Brain microvascular endothelial cell (primary cell): ENCODE measurements at regions not wholly inside any gene's neighbourhood (a gene's known extent, or its start where the extent isn't known, plus 50 kb on each side); places are given as distances from the start of the nearest gene placed in this dataset.
A peak's percentile ranks its signal among the peaks of the same experiment; 100 is the strongest.
"Not testable (repeated sequence)": the region's sequence is repeated elsewhere in the genome, so short reads cannot be mapped to it uniquely, and the experiment has no call there.

Experiments
- DNase-seq: peaks from one replicate; pipeline ENCODE4 v3.0.0-alpha.2; 2020
- H3K27ac ChIP-seq: fragments of 250-450 bp; sonication (Bioruptor Pico); 2 replicates; pipeline ENCODE4 v1.5.1; 2020; ENCODE audit warnings: mild to moderate bottlenecking, moderate library complexity
- H3K27me3 ChIP-seq: fragments of 250-450 bp; sonication (Bioruptor Pico); replicated peaks from 2 replicates; pipeline ENCODE4 v1.5.1; 2020; ENCODE audit warnings: mild to moderate bottlenecking
- H3K36me3 ChIP-seq: fragments of 250-450 bp; sonication (Bioruptor Pico); replicated peaks from 2 replicates; pipeline ENCODE4 v1.5.1; 2020; ENCODE audit warnings: mild to moderate bottlenecking
- H3K4me3 ChIP-seq: 2 replicates; pipeline ENCODE4 v1.5.1; 2011; ENCODE audit warnings: low read depth, mild to moderate bottlenecking, control low read depth, low read length, moderate library complexity
- in situ Hi-C: cut with HindIII; loops from 2 replicates; pipeline ENCODE4 v1.10.0; 2017; ENCODE audit warnings: low sequenced_read_pairs, low pct_ligation_motif_present

DNA sequence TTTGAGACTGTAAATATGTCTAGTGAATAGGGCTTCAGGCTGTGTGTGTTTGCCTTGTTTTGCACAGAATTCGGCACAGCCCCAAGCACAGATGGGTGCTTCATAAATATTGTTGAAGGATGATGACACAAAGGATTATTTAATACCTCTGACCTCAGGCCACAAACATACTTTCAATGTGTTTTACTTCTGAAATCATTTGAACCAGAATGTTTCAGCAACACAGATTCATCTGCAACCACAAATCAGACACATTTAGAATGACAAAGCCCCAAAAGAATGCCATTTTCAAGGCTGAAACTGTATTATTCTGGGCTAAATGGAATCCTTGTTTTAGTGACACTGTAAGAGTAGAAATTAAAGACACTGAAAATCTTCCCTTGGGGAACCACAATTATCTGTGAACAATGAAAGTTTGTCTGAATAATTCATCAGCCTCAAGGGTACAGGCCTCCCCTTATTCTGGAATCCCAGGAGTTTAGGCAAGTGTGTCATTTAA, 93.7 kb downstream of the FOXD4L6 start:
- peak overlapping the region; percentile 95 for H3K27ac ChIP-seq
- in situ Hi-C loops, H3K27me3 ChIP-seq, H3K4me3 ChIP-seq, H3K36me3 ChIP-seq: not testable (repeated sequence)
- DNase-seq: peak; percentile 81

DNA sequence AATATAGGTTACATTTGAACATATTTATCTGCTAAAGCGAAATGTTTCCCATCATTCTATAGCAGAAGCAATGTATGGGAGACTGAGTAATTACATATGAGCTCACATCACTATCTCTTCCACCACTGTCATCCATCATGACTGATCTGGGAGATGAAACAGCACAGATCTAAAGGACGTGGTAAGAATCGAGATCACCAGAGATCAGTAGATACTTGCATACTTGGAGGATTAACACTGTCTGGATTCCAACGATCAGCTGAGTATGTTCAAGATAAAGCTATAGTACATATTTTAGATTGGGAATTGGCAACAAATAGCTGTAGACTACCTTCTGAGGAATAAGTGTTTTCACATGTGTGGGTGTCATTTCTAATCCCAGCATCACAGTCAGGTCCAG, 94.6 kb downstream of the FOXD4L6 start:
- H3K27me3 ChIP-seq, H3K36me3 ChIP-seq, in situ Hi-C loops, H3K4me3 ChIP-seq: not testable (repeated sequence)
- peak; percentile 83 for DNase-seq
- peak overlapping the region; percentile 83 for H3K27ac ChIP-seq

DNA sequence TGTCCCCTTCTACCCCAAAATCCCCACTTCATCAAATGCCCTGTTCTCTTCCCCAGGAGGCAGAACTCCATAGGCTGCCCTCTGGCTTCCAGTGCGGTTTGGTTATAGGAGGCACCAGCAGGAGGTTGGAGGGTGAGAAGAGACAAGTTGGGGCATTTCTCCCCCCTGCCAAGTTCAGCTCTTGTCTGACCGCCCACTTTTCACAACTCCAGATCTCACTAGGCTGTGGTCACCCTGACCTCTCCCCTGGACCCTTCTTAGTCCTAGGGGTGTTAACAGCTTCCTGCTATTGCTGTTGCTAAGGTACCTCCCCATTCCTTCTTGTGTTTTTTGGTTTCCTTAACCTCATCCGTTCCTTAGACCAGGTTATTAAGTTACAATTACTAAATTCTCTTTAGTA, 95.1 kb downstream of the FOXD4L6 start:
- H3K36me3 ChIP-seq, DNase-seq, H3K4me3 ChIP-seq, in situ Hi-C loops, H3K27me3 ChIP-seq: not testable (repeated sequence)
- H3K27ac ChIP-seq: peak overlapping the region; percentile 83

DNA sequence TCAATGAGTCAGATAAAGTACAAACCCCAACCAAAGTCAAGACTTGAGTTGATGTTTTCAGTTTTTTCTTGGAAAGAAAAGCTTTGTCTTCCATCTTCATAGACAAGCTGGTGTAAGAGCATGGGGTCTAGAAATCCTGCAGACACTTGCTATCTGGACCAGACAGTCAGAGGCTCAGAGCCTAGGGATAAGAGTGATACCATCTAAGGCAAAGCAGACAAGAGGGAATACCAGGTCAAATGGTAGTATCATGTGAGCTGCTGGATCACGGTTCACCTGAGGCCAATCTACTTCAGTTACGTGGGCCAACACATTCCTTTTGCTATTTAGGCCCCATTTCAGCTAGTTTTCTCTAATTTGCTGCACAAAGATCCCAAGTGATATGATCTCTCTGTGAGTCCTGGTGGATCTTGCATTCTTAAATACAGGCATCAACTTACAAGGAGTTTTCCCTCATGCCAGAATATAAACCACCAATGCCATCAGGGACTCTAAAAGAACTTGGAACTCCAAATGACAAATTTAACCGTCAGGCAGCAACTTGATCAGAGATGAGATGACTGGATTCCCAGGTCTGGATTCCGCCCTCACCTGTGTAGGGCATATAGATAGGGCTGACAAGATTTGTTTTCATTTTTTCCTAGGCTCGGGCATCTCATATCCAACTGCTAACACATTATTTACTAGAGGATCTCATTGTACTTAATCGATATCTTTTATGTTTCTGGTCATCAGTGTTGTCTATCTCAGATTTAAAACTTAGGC, 101.4 kb downstream of the FOXD4L6 start:
- H3K27me3 ChIP-seq, in situ Hi-C loops, H3K27ac ChIP-seq, H3K4me3 ChIP-seq, H3K36me3 ChIP-seq, DNase-seq: not testable (repeated sequence)

DNA sequence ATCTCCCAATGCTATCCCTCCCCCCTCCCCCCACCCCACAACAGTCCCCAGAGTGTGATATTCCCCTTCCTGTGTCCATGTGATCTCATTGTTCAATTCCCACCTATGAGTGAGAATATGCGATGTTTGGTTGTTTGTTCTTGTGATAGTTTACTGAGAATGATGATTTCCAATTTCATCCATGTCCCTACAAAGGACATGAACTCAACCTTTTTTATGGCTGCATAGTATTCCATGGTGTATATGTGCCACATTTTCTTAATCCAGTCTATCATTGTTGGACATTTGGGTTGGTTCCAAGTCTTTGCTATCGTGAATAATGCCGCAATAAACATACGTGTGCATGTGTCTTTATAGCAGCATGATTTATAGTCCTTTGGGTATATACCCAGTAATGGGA, 106.1 kb downstream of the FOXD4L6 start:
- H3K27ac ChIP-seq, in situ Hi-C loops, H3K36me3 ChIP-seq, H3K27me3 ChIP-seq, DNase-seq, H3K4me3 ChIP-seq: not testable (repeated sequence)

DNA sequence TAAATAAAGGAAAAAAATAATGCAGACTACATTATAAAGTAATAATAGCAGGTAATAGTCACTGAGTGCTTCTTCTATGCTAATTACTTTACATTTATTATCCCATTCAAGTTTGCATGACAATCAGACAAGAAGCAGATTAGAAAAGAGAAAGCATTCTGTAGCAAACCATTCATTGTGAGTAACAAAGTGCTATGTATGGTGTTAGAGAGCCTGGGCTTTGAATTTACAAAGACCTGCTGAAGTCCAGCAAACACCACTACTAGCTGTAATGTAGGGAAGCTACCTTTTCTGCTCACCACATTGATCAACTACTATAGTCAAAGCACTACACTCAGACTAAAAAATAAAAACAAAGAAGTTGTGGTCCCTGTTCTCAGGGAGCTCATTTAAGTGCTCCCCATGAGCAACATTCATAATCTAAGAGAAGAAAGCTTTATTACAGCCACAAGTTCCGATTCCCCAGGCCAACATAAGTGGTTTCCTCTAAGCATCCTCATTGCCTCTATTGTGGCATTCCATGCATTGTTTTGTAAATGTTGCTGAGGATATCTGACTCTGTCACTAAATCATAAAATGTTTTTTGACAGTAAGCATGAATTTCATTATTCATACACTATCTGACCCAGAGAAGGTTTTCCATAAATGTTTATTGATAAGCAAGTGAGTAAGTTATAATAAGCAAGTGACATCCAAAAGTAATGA, 108.5 kb downstream of the FOXD4L6 start:
- DNase-seq, H3K36me3 ChIP-seq, in situ Hi-C loops, H3K27ac ChIP-seq, H3K27me3 ChIP-seq, H3K4me3 ChIP-seq: not testable (repeated sequence)

DNA sequence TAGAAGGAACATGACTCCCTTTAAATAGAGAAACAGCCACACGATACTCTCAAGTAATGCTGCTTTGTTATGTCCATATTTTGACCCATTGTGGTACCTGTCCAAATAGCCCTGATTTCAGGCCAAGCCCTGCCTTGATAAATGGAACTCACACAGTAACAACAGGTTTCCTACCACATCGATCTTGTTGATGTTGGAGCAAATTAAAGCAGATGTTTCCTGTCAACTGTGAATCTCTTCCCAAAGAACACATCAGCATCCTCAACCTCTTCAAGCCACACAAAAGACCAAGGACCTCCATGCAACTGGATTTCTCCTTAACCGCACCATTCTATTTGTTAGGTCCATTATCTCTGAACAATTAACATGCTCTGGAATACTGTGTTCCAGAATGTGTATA, 109.5 kb downstream of the FOXD4L6 start:
- in situ Hi-C loops, DNase-seq, H3K4me3 ChIP-seq: not testable (repeated sequence)

DNA sequence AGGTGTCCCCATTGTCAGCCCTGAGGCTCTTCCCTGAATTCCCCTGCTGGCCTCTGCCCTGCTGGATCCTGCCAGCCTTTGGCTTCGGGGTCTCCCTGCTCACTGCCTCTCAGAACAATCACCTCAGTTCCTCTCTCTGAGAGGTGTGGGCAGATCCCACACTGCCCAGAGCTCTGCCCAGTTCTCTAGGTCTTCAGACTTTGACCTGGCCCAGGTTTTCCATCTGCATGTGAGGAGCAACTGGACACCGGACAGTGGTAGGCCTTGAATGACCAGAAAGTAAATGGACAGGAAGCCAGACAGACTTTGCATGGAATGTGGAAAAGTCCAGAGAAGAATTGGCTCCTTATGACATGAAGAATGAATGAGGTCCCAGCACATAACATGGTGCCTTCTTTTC, 111.8 kb downstream of the FOXD4L6 start:
- DNase-seq, H3K27me3 ChIP-seq, H3K36me3 ChIP-seq, in situ Hi-C loops, H3K27ac ChIP-seq, H3K4me3 ChIP-seq: not testable (repeated sequence)

More for the DNA sequence above, 109.5 kb downstream of the FOXD4L6 start:
- not testable (repeated sequence) for H3K27ac ChIP-seq, H3K27me3 ChIP-seq, H3K36me3 ChIP-seq

DNA sequence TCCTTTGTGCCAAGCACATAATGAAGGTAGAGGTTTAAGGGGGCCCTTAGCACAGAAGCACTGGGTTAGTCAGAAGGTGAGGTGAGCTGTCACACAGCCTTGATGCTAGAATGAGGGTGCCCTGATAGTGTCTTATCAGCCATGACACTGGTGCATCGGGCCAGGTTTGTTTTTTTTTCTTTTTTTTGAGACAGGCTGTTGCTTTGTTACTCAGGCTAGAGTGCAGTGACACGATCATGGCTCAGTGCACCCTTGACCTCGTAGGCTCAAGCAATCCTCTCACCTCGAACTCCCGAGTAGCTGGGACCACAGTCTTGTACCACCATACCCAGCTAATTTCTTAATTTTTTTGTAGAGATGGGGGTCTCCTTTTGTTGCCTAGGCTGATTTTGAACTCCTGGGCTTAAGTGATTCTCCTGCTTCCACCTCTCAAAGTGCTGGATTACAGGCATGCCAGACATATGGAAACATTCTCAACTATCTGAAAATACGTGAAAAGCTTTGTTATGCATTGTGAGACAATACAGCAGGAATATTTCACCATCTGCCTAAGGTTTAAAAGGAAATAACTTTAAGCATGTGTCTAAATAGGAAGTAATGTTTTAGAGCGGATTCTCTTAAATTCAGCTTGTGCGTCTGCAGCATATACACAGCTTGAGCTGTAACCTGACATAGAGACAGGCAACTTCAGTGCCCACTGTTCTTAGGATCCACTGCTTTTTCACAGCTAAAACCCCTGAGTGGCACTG, 128.4 kb downstream of the FOXD4L6 start:
- H3K36me3 ChIP-seq, H3K27me3 ChIP-seq, in situ Hi-C loops, DNase-seq, H3K27ac ChIP-seq, H3K4me3 ChIP-seq: not testable (repeated sequence)

DNA sequence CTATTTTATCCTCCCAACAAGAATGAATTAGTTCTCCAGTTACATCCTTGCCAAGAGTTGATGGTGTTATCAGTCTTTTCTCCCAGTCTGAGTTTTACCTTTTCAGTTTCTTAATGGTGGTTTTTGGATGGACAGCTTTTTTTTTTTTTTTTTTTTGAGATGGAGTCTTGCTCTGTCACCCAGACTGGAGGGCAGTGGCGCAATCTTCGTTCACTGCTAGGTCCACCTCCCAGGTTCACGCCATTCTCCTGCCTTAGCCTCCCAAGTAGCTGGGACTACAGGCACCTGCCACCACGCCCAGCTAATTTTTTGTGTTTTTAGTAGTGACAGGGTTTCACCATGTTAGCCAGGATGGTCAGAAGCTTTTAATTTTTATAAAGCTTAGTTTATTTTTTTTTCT, 133.0 kb downstream of the FOXD4L6 start:
- in situ Hi-C loops, DNase-seq, H3K36me3 ChIP-seq, H3K4me3 ChIP-seq, H3K27ac ChIP-seq, H3K27me3 ChIP-seq: not testable (repeated sequence)

DNA sequence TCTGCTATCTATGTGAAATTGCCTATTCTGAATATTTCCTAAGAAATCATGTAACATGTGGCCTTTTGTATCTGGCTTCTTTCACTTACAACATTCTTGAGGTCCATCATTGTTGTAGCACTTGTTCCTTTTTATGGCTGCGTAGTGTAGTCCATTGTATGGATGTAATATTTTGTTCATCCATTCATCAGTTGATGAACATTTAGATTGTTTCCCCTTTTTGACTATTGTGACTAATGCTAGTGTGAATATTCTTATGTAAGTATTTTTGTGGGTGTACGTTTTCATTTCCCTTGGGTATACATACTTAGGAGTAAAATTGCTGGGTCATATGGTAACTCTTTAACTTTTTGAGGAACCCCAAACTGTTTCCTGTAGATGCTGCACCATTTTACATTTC, 134.6 kb downstream of the FOXD4L6 start:
- H3K27me3 ChIP-seq, in situ Hi-C loops, H3K27ac ChIP-seq, DNase-seq, H3K4me3 ChIP-seq, H3K36me3 ChIP-seq: not testable (repeated sequence)

DNA sequence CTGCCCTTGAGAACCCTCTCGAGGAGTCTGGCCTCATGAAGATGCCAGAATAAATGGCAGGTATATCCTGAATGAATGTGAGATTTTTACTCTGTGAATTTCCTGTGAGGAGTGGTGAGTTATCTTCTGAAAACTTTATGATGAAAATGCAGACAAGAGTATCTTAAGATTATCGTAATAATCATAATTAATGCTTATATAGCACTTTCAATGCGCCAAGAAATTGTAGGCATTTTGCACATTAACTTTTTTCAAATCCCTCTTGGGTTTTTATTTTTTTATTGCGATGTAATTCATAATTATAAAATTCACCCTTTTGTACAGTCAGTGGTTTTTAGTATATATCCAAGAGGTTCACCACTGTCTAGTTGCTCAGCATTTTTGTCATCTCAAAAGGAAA, 135.1 kb downstream of the FOXD4L6 start:
- DNase-seq, H3K27me3 ChIP-seq, H3K36me3 ChIP-seq, H3K4me3 ChIP-seq, in situ Hi-C loops, H3K27ac ChIP-seq: not testable (repeated sequence)

DNA sequence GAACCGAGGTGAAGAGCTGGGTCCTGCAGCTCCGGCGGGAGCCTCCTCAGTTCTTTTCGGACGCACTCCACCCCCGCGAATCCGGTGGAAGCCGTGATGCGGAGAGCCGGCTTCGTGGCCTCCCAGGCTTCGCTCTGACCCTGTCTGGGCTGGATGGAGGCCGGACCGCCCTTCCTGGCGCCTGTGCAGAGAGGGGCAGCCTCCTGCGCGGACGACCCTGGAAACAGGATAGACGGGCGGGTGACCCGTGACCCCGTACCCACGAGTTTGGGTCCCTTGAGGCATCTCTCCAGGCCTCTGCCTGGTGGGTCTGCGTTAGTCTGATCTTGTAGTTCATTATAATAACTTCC, 136.0 kb downstream of the FOXD4L6 start:
- H3K4me3 ChIP-seq: peak overlapping the region; percentile 94
- DNase-seq, in situ Hi-C loops: not testable (repeated sequence)

More for the DNA sequence above, 136.0 kb downstream of the FOXD4L6 start:
- not testable (repeated sequence) for H3K27me3 ChIP-seq, H3K36me3 ChIP-seq
- H3K27ac ChIP-seq: peak overlapping the region; percentile 81
